ENCODE measurements at regions not wholly inside any gene's neighbourhood (a gene's known extent, or its start where the extent isn't known, plus 50 kb on each side); places are given as distances from the start of the nearest gene placed in this dataset.

DNA sequence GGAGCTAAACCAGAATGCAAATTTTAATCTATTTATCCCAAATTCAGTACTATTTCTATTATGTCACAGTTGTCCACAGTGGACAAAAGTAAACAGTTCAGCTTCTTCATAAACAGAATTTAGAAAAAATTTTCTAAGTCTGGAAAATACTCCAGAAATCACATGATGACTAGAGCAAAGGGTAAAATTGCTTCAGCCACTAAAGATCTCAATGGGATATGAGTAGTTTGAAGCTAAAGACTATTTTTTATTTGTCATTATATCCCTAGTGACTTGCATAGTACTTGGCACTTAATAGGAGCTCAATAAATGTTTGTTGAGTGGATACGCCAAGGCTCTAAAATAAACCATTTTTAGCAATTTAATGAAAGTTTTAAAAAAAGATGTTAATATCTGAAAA is 354.3 kb upstream of the AGTR1 start:
- no peak for DNase-seq (ENCODE audit: low read depth in 2 of 3, low spot score in 1 of 3)

GRCh38 chr3:148344521-148344920 is 353.2 kb upstream of the AGTR1 start:
- DNase-seq (ENCODE audit: low read depth in 2 of 3, low spot score in 1 of 3): no peak

DNA sequence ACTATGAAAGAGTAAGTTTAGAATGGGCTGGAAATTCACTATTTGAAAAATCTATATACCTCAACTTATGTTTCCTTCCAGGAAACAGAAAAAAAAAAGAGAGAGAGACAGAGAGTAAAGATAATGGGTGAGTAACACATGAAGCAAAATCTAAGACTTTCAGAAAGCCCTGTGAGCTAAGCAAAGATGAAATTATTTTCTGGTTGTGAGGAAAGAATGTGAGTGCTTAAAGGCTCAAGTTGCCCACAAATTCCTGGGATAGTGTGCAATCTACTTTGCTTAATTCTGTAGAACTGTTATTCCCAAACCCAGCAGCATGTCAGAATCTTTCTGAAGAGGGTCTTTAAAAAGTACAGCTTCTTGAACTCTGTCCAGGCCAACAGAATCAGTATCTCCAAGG is 337.7 kb upstream of the AGTR1 start:
- no peak for DNase-seq (ENCODE audit: low read depth in 2 of 3, low spot score in 1 of 3)

GRCh38 chr3:148366743-148367410 is 330.8 kb upstream of the AGTR1 start:
- no peak for DNase-seq (ENCODE audit: low read depth in 2 of 3, low spot score in 1 of 3)

GRCh38 chr3:148367756-148368155 is 329.9 kb upstream of the AGTR1 start:
- no peak for DNase-seq (ENCODE audit: low read depth in 2 of 3, low spot score in 1 of 3)

DNA sequence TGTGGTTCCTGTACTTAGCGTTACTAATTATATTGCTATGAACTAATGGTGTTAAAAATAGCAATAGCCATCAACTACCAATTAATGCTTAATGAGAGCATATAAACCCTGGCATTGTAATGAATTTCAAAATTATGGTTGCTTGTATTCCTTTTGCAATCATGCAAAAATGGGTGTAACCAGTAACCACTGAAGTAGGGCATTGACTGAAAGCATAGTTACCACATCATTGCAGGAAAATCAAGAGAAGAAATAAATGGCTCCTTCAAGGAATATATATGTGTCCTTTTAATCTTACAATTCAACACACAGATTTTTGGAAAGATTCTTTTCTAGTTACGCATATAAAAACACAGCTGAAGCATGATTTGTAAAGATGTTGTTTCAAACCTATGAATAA is 328.3 kb upstream of the AGTR1 start:
- no peak for DNase-seq (ENCODE audit: low read depth in 2 of 3, low spot score in 1 of 3)

DNA sequence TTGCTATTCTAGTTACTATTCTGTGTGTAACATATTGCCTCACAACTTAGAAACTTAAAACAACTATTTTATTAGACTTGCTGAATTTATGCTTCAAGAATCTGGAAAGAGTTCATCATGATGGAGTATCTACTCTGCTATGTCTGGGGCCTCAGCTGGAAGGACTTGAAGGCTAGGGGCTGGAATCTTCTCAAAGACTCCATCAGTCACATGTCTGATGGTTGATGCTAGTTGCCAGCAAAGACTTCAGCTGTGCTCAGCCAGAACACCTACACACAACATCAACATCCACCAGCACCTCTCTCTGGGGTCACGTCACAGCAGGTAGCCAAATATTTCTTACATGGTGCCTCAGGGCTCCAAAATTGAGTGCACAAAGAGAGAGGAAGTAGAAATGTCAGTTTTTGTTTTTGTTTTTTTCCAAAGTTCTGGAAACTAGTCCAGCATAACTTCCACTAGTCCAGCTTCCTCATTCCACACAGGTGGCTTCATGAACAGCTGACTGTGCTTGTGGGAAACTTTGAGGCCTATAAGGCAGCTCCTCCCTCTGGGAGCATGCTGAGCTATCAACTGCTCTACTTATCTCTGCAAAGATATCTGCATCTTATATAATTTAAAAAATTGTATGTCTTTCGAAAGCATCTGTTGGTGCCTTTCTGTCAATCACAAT is 325.4 kb upstream of the AGTR1 start:
- no peak for DNase-seq (ENCODE audit: low read depth in 2 of 3, low spot score in 1 of 3)

GRCh38 chr3:148373961-148374360 is 323.7 kb upstream of the AGTR1 start:
- no peak for DNase-seq (ENCODE audit: low read depth in 2 of 3, low spot score in 1 of 3)

DNA sequence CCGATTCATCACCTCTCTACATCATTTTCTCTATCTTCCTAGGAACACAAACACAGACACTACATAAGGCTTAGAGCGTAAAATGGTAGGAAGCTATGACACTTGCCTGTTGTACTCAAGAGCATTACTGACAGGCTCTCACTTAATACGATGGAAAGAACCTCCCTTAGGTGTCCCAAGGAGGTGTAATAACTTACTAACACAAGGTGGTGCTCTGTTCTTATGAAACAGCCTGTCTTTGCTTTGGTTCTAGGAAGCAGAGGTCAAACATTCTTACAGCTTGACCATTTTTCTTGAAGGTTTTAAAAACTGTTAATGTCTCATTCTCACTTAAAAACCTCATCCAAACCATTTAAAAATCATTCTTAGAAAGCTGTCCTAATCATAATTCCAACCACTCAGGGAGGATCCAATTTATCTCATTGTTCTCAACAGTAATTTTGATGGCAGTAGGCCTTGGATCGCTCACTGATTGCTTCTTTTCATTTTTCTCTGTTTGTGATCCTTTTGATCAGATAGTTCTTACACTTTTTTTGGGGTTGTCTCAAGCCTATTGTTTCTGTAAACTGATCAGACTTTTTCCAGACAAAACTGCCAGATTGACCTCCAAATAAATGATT is 317.8 kb upstream of the AGTR1 start:
- no peak for DNase-seq (ENCODE audit: low read depth in 2 of 3, low spot score in 1 of 3)

GRCh38 chr3:148381051-148381450 is 316.7 kb upstream of the AGTR1 start:
- no peak for DNase-seq (ENCODE audit: low read depth in 2 of 3, low spot score in 1 of 3)

DNA sequence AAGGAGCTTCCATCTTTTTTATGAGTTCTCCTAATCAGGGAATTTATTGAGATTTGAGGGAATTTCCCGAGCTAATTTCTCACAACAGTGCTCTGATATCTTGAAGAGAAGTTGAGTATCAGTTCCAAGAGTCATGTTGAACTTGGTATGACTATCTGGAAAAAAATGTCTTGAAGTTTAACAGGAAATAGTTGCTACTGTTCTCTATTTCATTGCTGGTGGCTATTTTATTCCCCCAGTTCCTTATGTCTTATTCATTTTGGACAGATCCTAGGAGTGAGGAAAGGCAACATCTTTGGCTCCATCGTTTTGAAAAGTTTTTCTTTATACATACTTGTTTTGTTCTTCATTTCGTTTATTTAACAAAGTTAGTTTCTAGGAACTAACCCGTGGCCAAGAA is 307.8 kb upstream of the AGTR1 start:
- DNase-seq (ENCODE audit: low read depth in 2 of 3, low spot score in 1 of 3): no peak

DNA sequence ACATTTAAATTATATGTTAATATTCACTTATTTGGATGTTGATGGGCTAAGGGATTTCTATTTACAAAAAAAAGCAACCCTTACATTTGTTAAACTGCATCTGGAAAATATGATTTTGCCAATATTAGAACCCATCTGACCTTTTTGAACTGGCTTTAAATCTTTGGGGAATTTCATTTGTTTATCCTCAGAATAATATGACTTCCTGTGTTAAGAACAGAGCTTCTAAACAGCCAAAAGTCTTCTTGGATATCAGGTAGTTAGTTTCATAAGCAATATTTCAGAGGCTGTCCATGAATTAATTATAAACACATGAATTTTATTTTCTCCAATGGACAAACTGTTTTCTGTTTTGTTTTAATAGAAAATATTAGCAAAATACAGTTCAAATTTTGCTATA is 301.9 kb upstream of the AGTR1 start:
- DNase-seq (ENCODE audit: low read depth in 2 of 3, low spot score in 1 of 3): no peak

GRCh38 chr3:148400754-148401153 is 296.9 kb upstream of the AGTR1 start:
- no peak for DNase-seq (ENCODE audit: low read depth in 2 of 3, low spot score in 1 of 3)

DNA sequence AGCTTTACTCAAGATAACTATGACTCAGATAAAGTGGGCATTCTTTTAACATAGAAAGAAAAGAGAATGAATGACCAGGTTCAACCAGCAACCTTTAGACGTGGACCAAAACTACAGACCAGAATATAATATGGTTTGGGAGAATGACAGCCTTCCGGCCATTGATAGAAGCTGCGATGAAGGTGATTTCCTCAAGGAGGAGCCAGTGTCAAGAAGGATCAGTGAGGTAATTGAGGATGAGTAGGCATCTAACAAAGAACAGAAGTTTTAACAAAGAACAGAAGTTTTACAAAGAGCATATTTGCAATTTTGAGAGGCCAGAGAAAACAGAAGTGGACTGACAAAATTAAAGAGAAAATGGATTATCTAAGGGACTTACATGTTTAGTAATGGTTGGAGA is 289.0 kb upstream of the AGTR1 start:
- DNase-seq (ENCODE audit: low read depth in 2 of 3, low spot score in 1 of 3): no peak

- no peak for DNase-seq (ENCODE audit: low read depth in 2 of 3, low spot score in 1 of 3)
Observed at GRCh38 chr3:148420242-148420641, 277.5 kb upstream of the AGTR1 start.

DNA sequence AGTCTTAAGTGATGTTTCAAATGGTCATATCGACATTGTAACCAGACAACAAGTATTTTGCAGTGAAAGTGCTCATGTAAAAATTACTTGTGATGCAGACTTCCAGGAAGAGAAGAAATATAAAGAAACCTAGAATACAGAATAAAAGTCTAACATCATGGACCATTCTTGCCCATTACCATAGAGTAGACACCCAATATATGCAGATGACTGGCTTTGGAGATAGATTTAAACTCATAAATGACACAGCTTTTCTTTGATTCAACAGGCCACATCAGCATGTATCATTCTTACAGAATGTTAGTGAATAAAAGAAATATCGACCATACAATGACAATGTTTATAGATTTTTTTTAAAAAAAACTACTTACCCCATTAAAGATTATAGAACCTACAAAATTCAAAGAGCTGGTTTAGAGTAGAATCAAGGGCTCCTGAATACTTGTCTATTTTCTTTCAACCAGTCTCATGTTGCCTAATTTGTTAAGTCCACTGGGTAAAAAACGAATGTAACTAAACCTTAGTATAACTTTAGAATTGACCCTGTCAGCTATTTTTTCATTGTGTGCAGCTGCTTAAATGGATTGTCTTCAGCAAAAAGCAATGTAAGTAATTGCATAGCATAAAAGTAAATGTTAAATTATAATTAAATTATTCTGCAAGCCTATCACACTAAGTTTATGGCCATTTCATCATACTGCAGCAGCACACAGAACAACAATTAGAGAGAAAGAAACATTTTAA is 268.7 kb upstream of the AGTR1 start:
- no peak for DNase-seq (ENCODE audit: low read depth in 2 of 3, low spot score in 1 of 3)

- no peak for DNase-seq (ENCODE audit: low read depth in 2 of 3, low spot score in 1 of 3)
Observed at GRCh38 chr3:148433665-148434064, 264.0 kb upstream of the AGTR1 start.

- DNase-seq (ENCODE audit: low read depth in 2 of 3, low spot score in 1 of 3): no peak
Observed at GRCh38 chr3:148435534-148435933, 262.2 kb upstream of the AGTR1 start.

DNA sequence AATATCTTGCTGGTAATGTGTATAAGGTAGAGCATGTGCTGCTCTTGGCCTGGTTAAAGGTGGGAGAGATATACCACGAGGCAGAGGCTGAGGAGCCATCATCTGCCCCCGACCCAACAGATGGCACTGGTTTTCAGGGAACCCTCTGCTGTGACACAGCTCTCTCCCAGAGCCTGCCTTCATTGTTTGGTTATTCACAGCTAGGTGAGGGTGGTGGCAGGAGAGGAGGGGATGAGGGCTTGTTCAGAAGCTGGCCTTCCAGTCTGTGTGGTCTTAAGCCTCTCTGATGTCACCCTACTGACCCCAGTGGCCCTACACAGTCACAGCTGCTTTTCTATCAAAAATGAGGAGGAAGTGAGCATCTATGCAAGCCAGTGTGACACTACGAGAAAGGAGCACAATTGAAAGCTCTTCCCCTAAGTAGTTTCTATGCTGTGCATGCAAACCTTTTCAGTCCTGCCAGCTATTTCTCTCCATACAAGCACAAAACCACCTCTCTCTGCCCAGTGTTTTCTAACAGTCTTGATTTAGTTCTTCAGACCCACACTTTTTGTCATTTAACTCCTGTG is 258.4 kb upstream of the AGTR1 start:
- DNase-seq (ENCODE audit: low read depth in 2 of 3, low spot score in 1 of 3): no peak

- no peak for DNase-seq (ENCODE audit: low read depth in 2 of 3, low spot score in 1 of 3)
Observed at GRCh38 chr3:148441191-148441590, 256.5 kb upstream of the AGTR1 start.

- no peak for DNase-seq (ENCODE audit: low read depth in 2 of 3, low spot score in 1 of 3)
Observed at GRCh38 chr3:148450819-148451218, 246.9 kb upstream of the AGTR1 start.

DNA sequence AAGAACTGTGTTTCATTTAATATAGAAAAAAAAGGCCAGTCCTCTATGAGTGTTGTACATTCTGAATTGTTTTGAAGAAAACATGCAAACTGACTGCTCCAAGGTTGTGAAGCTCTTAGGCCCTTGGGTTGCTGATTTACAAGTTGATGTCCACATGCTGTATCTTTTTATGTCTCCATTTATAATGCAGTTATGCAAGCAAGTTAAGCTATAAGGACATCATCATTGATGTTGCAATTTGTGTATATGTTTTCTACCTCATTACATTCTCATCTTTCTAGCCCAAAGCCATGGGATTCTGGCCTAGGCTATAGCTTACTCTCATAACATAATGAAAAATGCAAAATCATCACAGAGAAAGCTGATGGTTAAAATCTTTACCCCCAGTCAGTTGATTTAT is 245.7 kb upstream of the AGTR1 start:
- DNase-seq (ENCODE audit: low read depth in 2 of 3, low spot score in 1 of 3): no peak
